ENCODE measurements at regions not wholly inside any gene's neighbourhood (a gene's known extent, or its start where the extent isn't known, plus 50 kb on each side); places are given as distances from the start of the nearest gene placed in this dataset.

- H3K36me3 Mint-ChIP-seq (ENCODE audit: low read depth, unreplicated experiment), result no peaks in the 10 kb centered on the region
- no peak for TF ChIP-seq CTCF (IDR thresholded peaks at IDR 0.05; ENCODE audit: unreplicated experiment)
- H3K27me3 Mint-ChIP-seq (ENCODE audit: unreplicated experiment), result no peaks in the 10 kb centered on the region
- peaks cover 7% of the 10 kb centered on the region for H3K4me1 Mint-ChIP-seq (ENCODE audit: unreplicated experiment)
- no peaks in the 10 kb centered on the region for H3K9me3 Mint-ChIP-seq (ENCODE audit: unreplicated experiment)
- DNase-seq (ENCODE audit: low spot score), result no peak
- H3K4me3 Mint-ChIP-seq (ENCODE audit: unreplicated experiment), result no peak overlapping the region
- H3K27ac Mint-ChIP-seq (ENCODE audit: unreplicated experiment), result no peak overlapping the region
These were observed 71.9 kb upstream of the TNS3 start for GRCh38 chr7:47653550-47654411.

GRCh38 chr7:47652591-47652990 is 70.7 kb upstream of the TNS3 start:
- no peaks in the 10 kb centered on the region for H3K27me3 Mint-ChIP-seq (ENCODE audit: unreplicated experiment)
- no peak overlapping the region for H3K27ac Mint-ChIP-seq (ENCODE audit: unreplicated experiment)
- H3K9me3 Mint-ChIP-seq (ENCODE audit: unreplicated experiment), result no peaks in the 10 kb centered on the region
- no peak overlapping the region for H3K4me3 Mint-ChIP-seq (ENCODE audit: unreplicated experiment)
- TF ChIP-seq CTCF (IDR thresholded peaks at IDR 0.05; ENCODE audit: unreplicated experiment), result no peak
- DNase-seq (ENCODE audit: low spot score), result no peak
- H3K36me3 Mint-ChIP-seq (ENCODE audit: low read depth, unreplicated experiment), result no peaks in the 10 kb centered on the region
- peaks cover 7% of the 10 kb centered on the region for H3K4me1 Mint-ChIP-seq (ENCODE audit: unreplicated experiment)

GRCh38 chr7:47651355-47652317 is 69.7 kb upstream of the TNS3 start:
- no peak for TF ChIP-seq CTCF (IDR thresholded peaks at IDR 0.05; ENCODE audit: unreplicated experiment)
- Mint-ChIP-seq H3K4me3 (ENCODE audit: unreplicated experiment) (no peak overlapping the region), H3K27ac (ENCODE audit: unreplicated experiment) (no peak overlapping the region), H3K4me1 (ENCODE audit: unreplicated experiment) (peaks cover 11% of the 10 kb centered on the region), H3K27me3 (ENCODE audit: unreplicated experiment) (no peaks in the 10 kb centered on the region), H3K36me3 (ENCODE audit: low read depth, unreplicated experiment) (no peaks in the 10 kb centered on the region), H3K9me3 (ENCODE audit: unreplicated experiment) (no peaks in the 10 kb centered on the region)
- DNase-seq (ENCODE audit: low spot score), result no peak

- no peak for DNase-seq (ENCODE audit: low spot score)
- no peak for TF ChIP-seq CTCF (IDR thresholded peaks at IDR 0.05; ENCODE audit: unreplicated experiment)
- Mint-ChIP-seq H3K36me3 (ENCODE audit: low read depth, unreplicated experiment) (no peaks in the 10 kb centered on the region), H3K4me1 (ENCODE audit: unreplicated experiment) (peaks cover 11% of the 10 kb centered on the region), H3K4me3 (ENCODE audit: unreplicated experiment) (no peak overlapping the region), H3K27me3 (ENCODE audit: unreplicated experiment) (no peaks in the 10 kb centered on the region), H3K27ac (ENCODE audit: unreplicated experiment) (no peak overlapping the region), H3K9me3 (ENCODE audit: unreplicated experiment) (no peaks in the 10 kb centered on the region)
These were observed 68.0 kb upstream of the TNS3 start for GRCh38 chr7:47649919-47650318.

Measured in endothelial cell (in vitro differentiated cells).